ACC112 (cell line): ENCODE measurements at regions not wholly inside any gene's neighbourhood (a gene's known extent, or its start where the extent isn't known, plus 50 kb on each side); places are given as distances from the start of the nearest gene placed in this dataset.

ENCODE experiments used
- H2AFZ ChIP-seq: fragments of 200-600 bp; sonication (generic); one replicate; pipeline ENCODE4 v1.6.0; 2017; ENCODE audit warnings: antibody characterized with exemption, low read length; ENCODE audit not compliant: unreplicated experiment
- H3K27ac ChIP-seq: fragments of 200-600 bp; sonication (generic); 2 replicates; pipeline ENCODE4 v1.5.1; 2014; ENCODE audit warnings: low read depth, mild to moderate bottlenecking, antibody characterized with exemption, low read length, moderate library complexity
- H3K27me3 ChIP-seq: fragments of 200-600 bp; sonication (generic); 2 replicates; pipeline ENCODE4 v1.6.1; 2014; ENCODE audit warnings: mild to moderate bottlenecking, antibody characterized with exemption, low read length, moderate library complexity, mixed read lengths; ENCODE audit not compliant: insufficient read depth
- H3K36me3 ChIP-seq: fragments of 200-600 bp; sonication (generic); 2 replicates; pipeline ENCODE4 v1.6.1; 2016; ENCODE audit warnings: mild to moderate bottlenecking, antibody characterized with exemption, low read length, moderate library complexity, mixed read lengths; ENCODE audit not compliant: insufficient read depth
- H3K4me1 ChIP-seq: fragments of 200-600 bp; sonication (generic); one replicate; pipeline ENCODE4 v1.6.1; 2016; ENCODE audit warnings: low read length, mixed read lengths; ENCODE audit not compliant: insufficient read depth, unreplicated experiment, control insufficient read depth
- H3K4me3 ChIP-seq: fragments of 200-600 bp; sonication (generic); 2 replicates; pipeline ENCODE4 v1.5.1; 2014; ENCODE audit warnings: mild to moderate bottlenecking, low read depth, low read length
- H3K79me2 ChIP-seq: fragments of 200-600 bp; sonication (generic); one replicate; pipeline ENCODE4 v1.6.0; 2016; ENCODE audit warnings: low read length; ENCODE audit not compliant: control insufficient read depth, unreplicated experiment, insufficient read depth

- Histone ChIP-seq H2AFZ (no peak overlapping the region), H3K4me1 (no peaks in the 10 kb centered on the region), H3K4me3 (no peak overlapping the region), H3K27me3 (no peaks in the 10 kb centered on the region), H3K27ac (no peak overlapping the region), H3K36me3 (no peaks in the 10 kb centered on the region), H3K79me2 (no peaks in the 10 kb centered on the region)
These were observed 398.3 kb upstream of the NPVF start for GRCh38 chr7:25626451-25627131.

DNA sequence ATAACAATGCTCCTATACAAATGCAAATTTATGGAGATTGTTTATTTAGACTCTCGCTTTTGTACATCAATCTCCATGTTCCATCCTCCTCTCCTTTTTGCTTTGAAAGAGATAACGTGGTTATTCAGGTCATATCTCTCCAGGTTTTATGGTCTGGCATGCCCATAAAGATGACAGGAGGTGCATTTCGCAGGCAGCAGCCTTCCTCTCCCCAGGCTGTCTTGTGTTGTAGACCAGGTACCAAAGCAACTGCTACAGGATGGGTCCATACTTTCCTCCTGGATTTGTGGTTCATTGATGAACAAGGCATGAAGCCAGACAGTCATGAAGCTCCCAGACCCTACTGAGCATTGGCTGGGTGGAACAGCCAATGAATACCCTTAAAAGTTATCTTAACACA lies 400.2 kb upstream of the NPVF start:
- Histone ChIP-seq H3K79me2 (no peaks in the 10 kb centered on the region), H3K27ac (no peak overlapping the region), H3K4me3 (no peak overlapping the region), H2AFZ (no peak overlapping the region), H3K27me3 (no peaks in the 10 kb centered on the region), H3K4me1 (no peaks in the 10 kb centered on the region), H3K36me3 (no peaks in the 10 kb centered on the region)

DNA sequence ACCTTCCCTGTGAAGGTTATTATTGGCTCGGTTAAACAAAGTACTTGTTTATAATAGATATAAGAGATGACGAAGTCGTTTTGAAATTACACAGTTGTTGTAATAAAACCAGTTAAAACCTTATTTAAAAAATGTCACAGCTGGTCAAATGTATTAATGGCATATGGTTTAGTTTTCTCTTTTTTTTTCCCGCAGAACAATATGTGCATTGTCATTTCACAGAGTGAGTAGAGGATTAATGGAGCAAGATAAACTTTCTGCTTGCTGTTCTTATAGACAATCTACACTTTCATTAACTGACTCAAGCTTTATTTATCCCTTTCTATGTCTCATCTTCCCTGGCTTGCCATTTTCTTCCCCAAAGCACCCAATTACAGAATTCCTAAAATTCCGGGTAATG lies 404.3 kb upstream of the NPVF start:
- Histone ChIP-seq H3K27me3 (no peaks in the 10 kb centered on the region), H2AFZ (no peak overlapping the region), H3K36me3 (no peaks in the 10 kb centered on the region), H3K27ac (no peak overlapping the region), H3K4me3 (no peak overlapping the region), H3K4me1 (no peaks in the 10 kb centered on the region), H3K79me2 (no peaks in the 10 kb centered on the region)

GRCh38 chr7:25633426-25634036 lies 405.2 kb upstream of the NPVF start:
- no peaks in the 10 kb centered on the region for H3K4me1 ChIP-seq
- no peak overlapping the region for H2AFZ ChIP-seq
- no peaks in the 10 kb centered on the region for H3K79me2 ChIP-seq
- H3K4me3 ChIP-seq = no peak overlapping the region
- H3K36me3 ChIP-seq = no peaks in the 10 kb centered on the region
- no peak overlapping the region for H3K27ac ChIP-seq
- no peaks in the 10 kb centered on the region for H3K27me3 ChIP-seq

GRCh38 chr7:25636168-25636567 lies 407.9 kb upstream of the NPVF start:
- H3K79me2 ChIP-seq = no peaks in the 10 kb centered on the region
- H3K27ac ChIP-seq = no peak overlapping the region
- no peaks in the 10 kb centered on the region for H3K4me1 ChIP-seq
- no peaks in the 10 kb centered on the region for H3K27me3 ChIP-seq
- no peak overlapping the region for H3K4me3 ChIP-seq
- no peak overlapping the region for H2AFZ ChIP-seq
- H3K36me3 ChIP-seq = no peaks in the 10 kb centered on the region

GRCh38 chr7:25636871-25637283 lies 408.6 kb upstream of the NPVF start:
- Histone ChIP-seq H3K27ac (no peak overlapping the region), H3K4me1 (no peaks in the 10 kb centered on the region), H3K27me3 (no peaks in the 10 kb centered on the region), H3K36me3 (no peaks in the 10 kb centered on the region), H2AFZ (no peak overlapping the region), H3K79me2 (no peaks in the 10 kb centered on the region), H3K4me3 (no peak overlapping the region)

DNA sequence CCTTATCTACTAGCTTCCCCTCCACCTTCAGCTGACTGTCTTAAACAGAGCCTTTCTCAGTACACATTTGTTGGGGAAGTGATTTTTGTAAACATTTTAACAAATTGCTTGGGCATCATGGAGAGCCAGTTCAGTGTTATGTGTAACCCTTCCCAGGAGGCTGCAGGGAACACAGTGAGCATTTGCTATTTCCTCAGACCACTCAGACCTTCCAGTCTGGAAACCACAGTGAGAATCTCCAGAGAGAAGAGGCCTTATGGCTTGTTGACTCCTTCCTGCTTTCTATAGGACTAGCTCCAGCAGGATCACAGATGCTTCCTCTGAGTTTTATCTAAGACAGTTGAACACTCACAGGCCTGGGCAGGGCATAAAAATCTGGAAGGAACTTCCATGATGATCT lies 409.8 kb upstream of the NPVF start:
- Histone ChIP-seq H3K36me3 (no peaks in the 10 kb centered on the region), H3K4me1 (no peaks in the 10 kb centered on the region), H3K27ac (no peak overlapping the region), H3K27me3 (no peaks in the 10 kb centered on the region), H2AFZ (no peak overlapping the region), H3K4me3 (no peak overlapping the region), H3K79me2 (no peaks in the 10 kb centered on the region)

GRCh38 chr7:25638590-25639244 lies 410.4 kb upstream of the NPVF start:
- Histone ChIP-seq H3K36me3 (no peaks in the 10 kb centered on the region), H3K79me2 (no peaks in the 10 kb centered on the region), H3K4me3 (no peak overlapping the region), H3K27me3 (no peaks in the 10 kb centered on the region), H2AFZ (no peak overlapping the region), H3K27ac (no peak overlapping the region), H3K4me1 (no peaks in the 10 kb centered on the region)

DNA sequence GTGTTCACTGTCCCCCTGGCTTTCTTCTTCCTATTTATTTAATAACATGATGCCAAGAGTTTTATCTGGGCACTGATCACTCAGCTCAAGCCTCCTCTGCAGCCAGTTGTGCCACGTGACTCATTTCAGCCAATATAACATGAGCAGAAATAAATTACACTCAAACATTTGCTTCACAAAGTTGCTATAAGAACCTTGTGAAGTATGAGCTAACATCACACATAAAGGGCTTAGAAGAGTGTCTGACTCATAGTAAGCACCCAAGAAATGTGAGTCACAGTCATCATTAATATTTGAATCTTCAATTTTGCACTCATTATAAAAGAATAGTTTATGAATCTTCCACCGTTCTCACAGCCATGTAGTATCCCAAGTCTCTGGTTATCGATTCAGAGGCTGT lies 414.6 kb upstream of the NPVF start:
- no peaks in the 10 kb centered on the region for H3K79me2 ChIP-seq
- H3K4me3 ChIP-seq = no peak overlapping the region
- no peaks in the 10 kb centered on the region for H3K36me3 ChIP-seq
- H2AFZ ChIP-seq = no peak overlapping the region
- H3K27me3 ChIP-seq = no peaks in the 10 kb centered on the region
- H3K4me1 ChIP-seq = no peaks in the 10 kb centered on the region
- H3K27ac ChIP-seq = no peak overlapping the region

DNA sequence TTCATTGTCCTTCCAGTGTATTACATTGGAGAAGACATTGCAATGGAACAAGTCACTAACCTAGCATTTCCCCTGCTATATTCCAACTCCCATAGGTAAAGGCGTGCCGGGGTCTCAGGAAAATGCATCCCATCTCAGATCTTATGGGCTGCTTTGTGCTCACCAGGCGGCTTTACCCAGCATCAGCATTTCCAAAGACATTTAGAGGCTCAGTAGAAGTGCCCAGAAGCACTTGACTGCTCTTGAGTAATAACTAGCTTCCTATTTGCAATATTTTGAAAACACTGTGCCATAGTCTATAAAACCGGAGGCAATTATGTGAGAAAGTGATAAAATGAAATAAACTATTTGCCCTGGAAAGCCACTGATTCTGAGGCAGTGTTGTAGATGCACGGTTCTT lies 415.0 kb upstream of the NPVF start:
- H2AFZ ChIP-seq = no peak overlapping the region

More for the DNA sequence above, 415.0 kb upstream of the NPVF start:
- Histone ChIP-seq H3K4me1 (no peaks in the 10 kb centered on the region), H3K27ac (no peak overlapping the region), H3K4me3 (no peak overlapping the region), H3K79me2 (no peaks in the 10 kb centered on the region), H3K36me3 (no peaks in the 10 kb centered on the region), H3K27me3 (no peaks in the 10 kb centered on the region)
